IMR-90 (cell line): ENCODE measurements at regions not wholly inside any gene's neighbourhood (a gene's known extent, or its start where the extent isn't known, plus 50 kb on each side); places are given as distances from the start of the nearest gene placed in this dataset.

Experiments
- ATAC-seq: fragments of 200-7000 bp; cut with Tn5 transposase; 2 replicates; pipeline ENCODE4 v1.9.1; 2020; ENCODE audit warnings: low read depth, mild to moderate bottlenecking, moderate library complexity
- BruUV-seq: library from RNA; stranded (reverse); fragments of 400-500 nt; replicated peaks from 2 replicates; lab custom pipeline; 2021; lab: Mats Ljungman, UMichigan
- CTCF ChIA-PET: fragments of 300-600 bp; formaldehyde crosslinking; extraction: SDS; loops from one replicate; lab custom pipeline; 2021; ENCODE audit warnings: antibody characterized with exemption; lab: Yijun Ruan, JAX
- POLR2A ChIA-PET: fragments of 300-600 bp; sonication (Branson Sonifier 250); formaldehyde crosslinking; loops from one replicate; lab custom pipeline; 2022; ENCODE audit warnings: antibody characterized with exemption; ENCODE audit not compliant: unreplicated experiment; lab: Charles Lee
- DNase-seq: peaks from one replicate; pipeline ENCODE4 v3.0.0; 2013
- H2AFZ ChIP-seq: replicated peaks from 2 replicates; pipeline ENCODE3; 2013; ENCODE audit warnings: low read length, mild to moderate bottlenecking; ENCODE audit not compliant: poor library complexity
- H2AK5ac ChIP-seq: 2 replicates; pipeline ENCODE4 v1.6.1; 2013; ENCODE audit warnings: low read depth, low read length, inconsistent platforms
- H2AK9ac ChIP-seq: replicated peaks from 2 replicates; pipeline ENCODE3; 2013; ENCODE audit warnings: mild to moderate bottlenecking, low read depth, low read length, moderate library complexity; ENCODE audit not compliant: poor library complexity
- H2BK120ac ChIP-seq: 2 replicates; pipeline ENCODE4 v1.6.1; 2013; ENCODE audit warnings: low read depth, low read length, inconsistent platforms
- H2BK15ac ChIP-seq: 3 replicates; pipeline ENCODE4 v1.6.1; 2013; ENCODE audit warnings: low read depth, low read length, inconsistent platforms
- H2BK20ac ChIP-seq: 2 replicates; pipeline ENCODE4 v1.6.1; 2013; ENCODE audit warnings: low read depth, mild to moderate bottlenecking, inconsistent platforms, low read length, moderate library complexity
- H2BK5ac ChIP-seq: 2 replicates; pipeline ENCODE4 v1.6.1; 2013; ENCODE audit warnings: mild to moderate bottlenecking, low read depth, low read length, inconsistent platforms; ENCODE audit not compliant: poor library complexity, severe bottlenecking
- H3K14ac ChIP-seq: replicated peaks from 2 replicates; pipeline ENCODE4 v1.6.1; 2013; ENCODE audit warnings: low read depth, low read length, inconsistent platforms
- H3K18ac ChIP-seq: 2 replicates; pipeline ENCODE4 v1.6.1; 2013; ENCODE audit warnings: low read depth, low read length, control low read depth
- H3K23ac ChIP-seq: 2 replicates; pipeline ENCODE4 v1.6.1; 2013; ENCODE audit warnings: low read depth, low read length, inconsistent platforms
- H3K27ac ChIP-seq: 2 replicates; pipeline ENCODE4 v1.5.1; 2013; ENCODE audit warnings: mild to moderate bottlenecking, control low read depth, low read length; ENCODE audit not compliant: insufficient read depth
- H3K27me3 ChIP-seq: 2 replicates; pipeline ENCODE4 v1.6.1; 2013; ENCODE audit warnings: low read length; ENCODE audit not compliant: control insufficient read depth, insufficient read depth
- H3K36me3 ChIP-seq: 2 replicates; pipeline ENCODE4 v1.6.1; 2013; ENCODE audit warnings: low read length, mixed read lengths; ENCODE audit not compliant: control insufficient read depth, insufficient read depth
- H3K4ac ChIP-seq: 2 replicates; pipeline ENCODE4 v1.6.1; 2013; ENCODE audit warnings: low read depth, low read length, inconsistent platforms
- H3K4me1 ChIP-seq: 2 replicates; pipeline ENCODE4 v1.6.1; 2013; ENCODE audit warnings: low read length, mixed read lengths; ENCODE audit not compliant: control insufficient read depth, insufficient read depth
- H3K4me2 ChIP-seq: 2 replicates; pipeline ENCODE4 v1.6.1; 2013; ENCODE audit warnings: low read depth, mild to moderate bottlenecking, control low read depth, low read length, moderate library complexity
- H3K4me3 ChIP-seq: 2 replicates; pipeline ENCODE4 v1.5.1; 2013; ENCODE audit warnings: low read depth, mild to moderate bottlenecking, control low read depth, low read length, moderate library complexity; ENCODE audit not compliant: insufficient read depth
- H3K56ac ChIP-seq: 2 replicates; pipeline ENCODE4 v1.6.1; 2013; ENCODE audit warnings: low read length, inconsistent platforms; ENCODE audit not compliant: insufficient read depth; ENCODE audit errors: extremely low read depth
- H3K79me1 ChIP-seq, 2 experiments: 2 replicates each; pipeline ENCODE4 v1.6.1; 2013; ENCODE audit warnings: low read length in 2 of 2, inconsistent platforms in 1 of 2, low read depth in 1 of 2
- H3K9ac ChIP-seq: 2 replicates; pipeline ENCODE4 v1.6.1; 2013; ENCODE audit warnings: low read depth, low read length, control low read depth
- H3K9me1 ChIP-seq: 2 replicates; pipeline ENCODE4 v1.6.1; 2013; ENCODE audit warnings: low read length, inconsistent platforms; ENCODE audit not compliant: insufficient read depth
- H3K9me3 ChIP-seq: 2 replicates; pipeline ENCODE4 v1.6.1; 2013; ENCODE audit warnings: low read length; ENCODE audit not compliant: control insufficient read depth, insufficient read depth
- H4K20me1 ChIP-seq: 2 replicates; pipeline ENCODE4 v1.6.1; 2013; ENCODE audit warnings: low read length, inconsistent platforms; ENCODE audit not compliant: insufficient read depth
- H4K5ac ChIP-seq: 2 replicates; pipeline ENCODE4 v1.6.1; 2013; ENCODE audit warnings: mild to moderate bottlenecking, low read depth, low read length, control low read depth
- H4K8ac ChIP-seq, 2 experiments: 2 replicates each; pipeline ENCODE4 v1.6.1; 2013; ENCODE audit warnings: low read depth in 2 of 2, low read length in 2 of 2, control low read depth in 1 of 2, inconsistent platforms in 1 of 2
- H4K91ac ChIP-seq: 2 replicates; pipeline ENCODE4 v1.6.1; 2013; ENCODE audit warnings: low read depth, low read length, inconsistent platforms; ENCODE audit not compliant: insufficient read depth
- ELK1 ChIP-seq: fragments of 150-350 bp; IDR thresholded peaks from 2 replicates; pipeline ENCODE4 v1.6.1; 2016; ENCODE audit warnings: low read depth, mild to moderate bottlenecking, low read length, moderate library complexity, borderline replicate concordance
- MAFK ChIP-seq: IDR thresholded peaks from 2 replicates; pipeline ENCODE4 v1.6.1; 2012; ENCODE audit warnings: low read depth, low read length, improper control_type of control experiment
- MAZ ChIP-seq: IDR thresholded peaks from 2 replicates; pipeline ENCODE4 v1.6.1; 2012; ENCODE audit warnings: low read depth, mild to moderate bottlenecking, low read length, improper control_type of control experiment, moderate library complexity, borderline replicate concordance
- MXI1 ChIP-seq: IDR thresholded peaks from 2 replicates; pipeline ENCODE4 v1.6.1; 2012; ENCODE audit warnings: low read depth, mild to moderate bottlenecking, low read length, moderate library complexity, borderline replicate concordance
- POLR2A ChIP-seq: IDR thresholded peaks from 2 replicates; pipeline ENCODE4 v1.6.1; 2012; ENCODE audit warnings: mild to moderate bottlenecking, low read depth, low read length
- RCOR1 ChIP-seq: IDR thresholded peaks from 2 replicates; pipeline ENCODE4 v1.6.1; 2012; ENCODE audit warnings: mild to moderate bottlenecking, low read length, improper control_type of control experiment; ENCODE audit not compliant: insufficient replicate concordance
- RFX5 ChIP-seq: IDR thresholded peaks from 2 replicates; pipeline ENCODE4 v1.8.0; 2012; ENCODE audit warnings: low read depth, mild to moderate bottlenecking, low read length, moderate library complexity
- SMC3 ChIP-seq: fragments of 150-350 bp; IDR thresholded peaks from 2 replicates; pipeline ENCODE4 v1.6.1; 2016; ENCODE audit warnings: low read depth, mild to moderate bottlenecking, antibody characterized with exemption, low read length, moderate library complexity
- USF2 ChIP-seq: fragments of 150-350 bp; IDR thresholded peaks from 2 replicates; pipeline ENCODE4 v1.6.1; 2017; ENCODE audit warnings: mild to moderate bottlenecking, antibody characterized with exemption, low read length, low read depth
- WGBS, 2 experiments: methylation state at CpG; one replicate each; pipeline versions ENCODE4 v1.1.5 to v1.1.7; 2013; ENCODE audit warnings: missing lambda C conversion rate in 2 of 2; ENCODE audit not compliant: insufficient read length in 1 of 2; ENCODE audit errors: extremely low coverage in 2 of 2; 5-methylcytosine and 5-hydroxymethylcytosine counted together
- dilution Hi-C: fragments of 300-500 bp; cut with HindIII; formaldehyde crosslinking; loops from one replicate; pipeline ENCODE4 v1.14.3; 2018; ENCODE audit warnings: low sequenced_read_pairs; ENCODE audit not compliant: unreplicated experiment
- in situ Hi-C: fragments of 300-500 bp; cut with MboI; formaldehyde crosslinking; loops from 3 replicates; pipeline ENCODE4 v1.14.3; 2019; ENCODE audit warnings: low sequenced_read_pairs, inconsistent platforms, mixed read lengths
- intact Hi-C: fragments of 100-400 bp; cut with micrococcal nuclease; formaldehyde crosslinking; loops from 2 replicates; pipeline ENCODE4 v1.10.0; 2022

- Histone ChIP-seq H3K79me1 (0 out of 4 replicates have a peak, but pooled peaks cover 0 to 5% of the 10 kb centered on the region in 2 experiments), H3K9ac (no peak overlapping the region), H3K18ac (no peak overlapping the region), H3K9me1 (peaks cover 11% of the 10 kb centered on the region), H2AK5ac (no peak overlapping the region), H3K4ac (no peak overlapping the region), H4K5ac (no peak overlapping the region), H3K14ac (no peak overlapping the region), H2AK9ac (no peak overlapping the region), H3K36me3 (no peaks in the 10 kb centered on the region), H2AFZ (no peak overlapping the region), H2BK120ac (no peak overlapping the region), H2BK20ac (no peak overlapping the region), H4K91ac (no peak overlapping the region), H3K4me2 (no peak overlapping the region), H2BK15ac (no peak overlapping the region), H4K20me1 (no peaks in the 10 kb centered on the region), H3K4me3 (no peak overlapping the region), H3K27ac (no peak overlapping the region), H3K4me1 (peaks cover 8% of the 10 kb centered on the region), H3K23ac (no peak overlapping the region), H3K27me3 (no peaks in the 10 kb centered on the region), H3K56ac (no peak overlapping the region), H2BK5ac (peak overlapping the region; percentile 13), H4K8ac (no peak overlapping the region), H3K9me3 (no peaks in the 10 kb centered on the region)
- dilution Hi-C loops = no loop called here
- in situ Hi-C loops = no loop called here
- POLR2A ChIA-PET = no interaction called here
- CTCF ChIA-PET = no interaction called here
- TF ChIP-seq RFX5 (no peak), RCOR1 (no peak), SMC3 (no peak), MXI1 (no peak), MAZ (no peak), POLR2A (no peak), ELK1 (no peak), MAFK (no peak), USF2 (no peak)
- BruUV-seq = no TSS peak
- no peak for DNase-seq
- no peak for ATAC-seq
- no CpG with 5 or more reads among the region's 2 CpGs for WGBS, 2 experiments
- intact Hi-C loops = no loop called here
Observed at GRCh38 chr5:33088176-33088575, 352.6 kb upstream of the TARS1 start.
